ENCODE measurements at regions not wholly inside any gene's neighbourhood (a gene's known extent, or its start where the extent isn't known, plus 50 kb on each side); places are given as distances from the start of the nearest gene placed in this dataset.

GRCh38 chr4:67397931-67398330, 147.4 kb downstream of the CENPC start:
- no peak for TF ChIP-seq POLR2A (IDR thresholded peaks at IDR 0.05; ENCODE audit: low read depth)
- no peak for TF ChIP-seq CTCF (IDR thresholded peaks at IDR 0.05)
- no peak for TF ChIP-seq EP300 (IDR thresholded peaks at IDR 0.05)
- TF ChIP-seq POLR2AphosphoS5 (IDR thresholded peaks at IDR 0.05) = no peak

All from esophagus muscularis mucosa (tissue), 4 donors.